ENCODE measurements at regions not wholly inside any gene's neighbourhood (a gene's known extent, or its start where the extent isn't known, plus 50 kb on each side); places are given as distances from the start of the nearest gene placed in this dataset.
A peak's percentile ranks its signal among the peaks of the same experiment; 100 is the strongest.

DNA sequence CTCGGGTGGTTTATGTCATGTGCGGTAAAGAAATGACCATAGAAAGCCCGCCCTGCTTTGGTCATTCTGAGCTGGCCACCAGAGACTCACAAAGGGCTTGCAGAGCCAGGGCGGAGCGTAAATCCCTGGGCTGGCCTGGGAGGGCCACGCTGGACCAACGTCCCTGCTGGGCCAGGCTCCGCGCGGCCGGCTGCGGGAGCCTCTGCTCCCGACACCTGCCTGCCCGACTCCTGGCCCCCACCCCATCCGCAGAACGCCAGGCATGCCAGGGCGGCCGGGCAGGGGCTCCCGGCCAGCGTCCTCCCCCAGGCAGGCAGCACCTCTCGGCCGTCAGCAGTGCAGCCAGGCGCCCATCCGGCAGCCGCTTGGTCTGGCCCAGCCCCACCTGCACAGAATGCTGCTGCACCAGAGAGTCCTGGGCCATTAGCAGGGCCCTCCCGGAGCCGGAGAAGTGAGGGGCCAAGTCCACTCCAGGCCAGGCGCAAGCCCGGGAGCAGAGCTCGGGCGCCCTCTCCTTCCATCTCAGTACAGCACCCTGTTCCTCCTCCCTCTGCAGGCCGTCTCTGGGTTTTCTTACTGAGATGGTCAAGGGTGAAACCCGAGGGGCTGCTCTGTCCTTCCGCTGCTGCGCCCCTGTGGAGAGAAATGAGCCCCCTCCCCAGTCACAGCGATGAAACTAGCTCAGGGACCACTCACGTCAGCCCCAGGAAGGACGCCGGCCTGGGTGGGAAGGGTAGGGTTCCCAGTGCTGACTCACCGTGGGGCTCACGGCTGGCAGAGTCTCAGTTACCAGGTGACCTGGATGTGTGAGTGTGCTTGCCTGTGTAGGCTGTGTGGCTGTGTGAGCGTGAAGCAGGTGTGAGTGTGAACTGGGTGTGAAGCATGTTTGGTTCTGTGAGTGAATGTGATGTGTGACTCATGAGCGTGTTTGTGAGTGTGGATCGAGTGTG lies 83.3 kb downstream of the PTGR3 start:
- CTCF ChIA-PET, result no interaction called here
- Histone ChIP-seq H2BK15ac (ENCODE audit: low read depth, low read length) (no peak overlapping the region), H2BK20ac (ENCODE audit: low read depth, low read length) (no peak overlapping the region), H2AK5ac (ENCODE audit: low read depth, low read length) (no peak overlapping the region), H2AK9ac (replicated peaks; ENCODE audit: low read depth, low read length, poor library complexity) (no peak overlapping the region), H4K91ac (ENCODE audit: insufficient read depth, low read depth, low read length) (no peak overlapping the region), H3K9me1 (ENCODE audit: insufficient read depth, low read length) (peaks cover 4% of the 10 kb centered on the region; the same call in 1 of the 2 replicates), H3K36me3 (ENCODE audit: control insufficient read depth, insufficient read depth, low read length) (no peaks in the 10 kb centered on the region), H4K8ac (ENCODE audit: low read depth in 2 of 2, low read length in 2 of 2) (no peak overlapping the region), H2BK5ac (ENCODE audit: low read depth, low read length, poor library complexity, severe bottlenecking) (no peak overlapping the region), H3K56ac (ENCODE audit: extremely low read depth, insufficient read depth, low read length) (no peak overlapping the region), H3K4me1 (ENCODE audit: control insufficient read depth, insufficient read depth, low read length) (peaks cover 2% of the 10 kb centered on the region; the same call in 1 of the 2 replicates), H4K20me1 (ENCODE audit: insufficient read depth, low read length) (no peaks in the 10 kb centered on the region; the same call in 1 of the 2 replicates), H3K23ac (ENCODE audit: low read depth, low read length) (no peak overlapping the region), H3K18ac (ENCODE audit: low read depth, low read length) (no peak overlapping the region), H3K27me3 (ENCODE audit: control insufficient read depth, insufficient read depth, low read length) (peaks cover 20% of the 10 kb centered on the region), H3K4me2 (ENCODE audit: low read depth, low read length) (no peak overlapping the region), H4K5ac (ENCODE audit: low read depth, low read length) (no peak overlapping the region), H3K27ac (ENCODE audit: insufficient read depth, low read length) (no peak overlapping the region), H3K14ac (replicated peaks; ENCODE audit: low read depth, low read length) (no peak overlapping the region; the same call in 1 of the 2 replicates), H3K4ac (ENCODE audit: low read depth, low read length) (no peak overlapping the region; the same call in 1 of the 2 replicates), H3K9me3 (ENCODE audit: control insufficient read depth, insufficient read depth, low read length) (no peaks in the 10 kb centered on the region), H2BK120ac (ENCODE audit: low read depth, low read length) (no peak overlapping the region), H3K79me1 (ENCODE audit: low read depth in 1 of 2, low read length in 2 of 2) (no peaks in the 10 kb centered on the region), H3K4me3 (ENCODE audit: insufficient read depth, low read depth, low read length) (no peak overlapping the region), H2AFZ (replicated peaks; ENCODE audit: low read length, poor library complexity) (peak overlapping the region; percentile 51), H3K9ac (ENCODE audit: low read depth, low read length) (no peak overlapping the region)
- in situ Hi-C loops (cut with MboI; ENCODE audit: low sequenced_read_pairs), result no loop called here
- WGBS, 2 experiments (ENCODE audit: extremely low coverage in 2 of 2, insufficient read length in 1 of 2), result 81% methylated on average over 19 of the region's 44 CpGs; no CpG with 5 or more reads in 1 of the 2 experiments
- no peak for TF ChIP-seq RFX5 (IDR thresholded peaks at IDR 0.05; ENCODE audit: low read depth, low read length)
- TF ChIP-seq RAD21 (IDR thresholded peaks at IDR 0.05; ENCODE audit: low read length), result no peak
- no peak for TF ChIP-seq MXI1 (IDR thresholded peaks at IDR 0.05; ENCODE audit: borderline replicate concordance, low read depth, low read length)
- TF ChIP-seq RCOR1 (IDR thresholded peaks at IDR 0.05; ENCODE audit: insufficient replicate concordance, low read length), result no peak
- TF ChIP-seq MAFK (IDR thresholded peaks at IDR 0.05; ENCODE audit: low read depth, low read length), result no peak
- no peak for TF ChIP-seq BHLHE40 (IDR thresholded peaks at IDR 0.05; ENCODE audit: low read depth, low read length)
- TF ChIP-seq CEBPB (IDR thresholded peaks at IDR 0.05; ENCODE audit: low read depth, low read length), result no peak
- no peak for TF ChIP-seq CTCF (conservative IDR thresholded peaks at IDR 0.05; ENCODE audit: low read depth, low read length)
- no peak for TF ChIP-seq MAZ (IDR thresholded peaks at IDR 0.05; ENCODE audit: borderline replicate concordance, low read depth, low read length)
- TF ChIP-seq ELK1 (IDR thresholded peaks at IDR 0.05; ENCODE audit: borderline replicate concordance, low read depth, low read length), result no peak
- TF ChIP-seq NFE2L2 (IDR thresholded peaks at IDR 0.05; ENCODE audit: low read depth, low read length), result no peak
- no peak for TF ChIP-seq FOS (IDR thresholded peaks at IDR 0.05; ENCODE audit: low read depth, low read length)
- dilution Hi-C loops (cut with HindIII; ENCODE audit: low sequenced_read_pairs, unreplicated experiment), result no loop called here
- intact Hi-C loops (cut with micrococcal nuclease), result no loop called here
- POLR2A ChIA-PET (ENCODE audit: unreplicated experiment), result no interaction called here
- BruUV-seq (replicated peaks), result no TSS peak
- DNase-seq, result no peak
- no peak for ATAC-seq (ENCODE audit: low read depth)

Measured in IMR-90 (cell line).